Uterus (tissue), 3 donors: ENCODE measurements at regions not wholly inside any gene's neighbourhood (a gene's known extent, or its start where the extent isn't known, plus 50 kb on each side); places are given as distances from the start of the nearest gene placed in this dataset.

Experiments
- DNase-seq, 2 donors: peaks; one replicate each; pipeline ENCODE4 v3.0.0-alpha.2; 2019 to 2020
- H3K27ac ChIP-seq, 2 donors: fragments of 200-600 bp; sonication (generic); 1 replicate in 1 of 2; 2 replicates in 1 of 2; pipeline ENCODE4 v1.5.1; 2016 to 2018
- H3K27me3 ChIP-seq, 2 donors: fragments of 200-600 bp; sonication (generic); one replicate each; pipeline ENCODE4 v1.5.1; 2018 to 2019; ENCODE audit warnings: control low read depth in 1 of 2
- H3K36me3 ChIP-seq, 2 donors: fragments of 200-600 bp; sonication (generic); one replicate each; pipeline ENCODE4 v1.5.1; 2019; ENCODE audit warnings: control low read depth in 1 of 2
- H3K4me1 ChIP-seq, 2 donors: fragments of 200-600 bp; sonication (generic); one replicate each; pipeline ENCODE4 v1.5.1; 2018 to 2019; ENCODE audit warnings: control low read depth in 1 of 2
- H3K4me3 ChIP-seq, 2 donors: fragments of 200-600 bp; sonication (generic); 1 replicate in 1 of 2; 2 replicates in 1 of 2; pipeline ENCODE4 v1.5.1; 2018 to 2019; ENCODE audit warnings: mild to moderate bottlenecking in 1 of 2
- H3K9me3 ChIP-seq, 2 donors: fragments of 200-600 bp; sonication (generic); one replicate each; pipeline ENCODE4 v1.5.1; 2019; ENCODE audit warnings: control low read depth in 1 of 2
- POLR2A ChIP-seq, 2 donors: fragments of 450-650 bp; IDR thresholded peaks; one replicate each; pipeline ENCODE4 v1.6.1; 2016; ENCODE audit warnings: antibody characterized with exemption in 2 of 2, mild to moderate bottlenecking in 1 of 2, moderate library complexity in 1 of 2
- intact Hi-C: fragments of 100-400 bp; cut with DNase I; formaldehyde crosslinking; loops from one replicate; pipeline ENCODE4 v1.15.1; 2023; ENCODE audit warnings: low total_unique reads
- TF ChIP-seq, protein P1 (sequence below), 4 experiments: fragments of 200-600 bp in 2 of 4; fragments of 450-650 bp in 2 of 4; sonication (generic) in 2 of 4; IDR thresholded peaks; one replicate each; pipeline ENCODE4 v1.5.1; 2016 to 2019; ENCODE audit warnings: antibody characterized with exemption in 4 of 4, mild to moderate bottlenecking in 2 of 4, moderate library complexity in 1 of 4
- donor health status: DM: yes; HTN: yes; CAD: no.

DNA sequence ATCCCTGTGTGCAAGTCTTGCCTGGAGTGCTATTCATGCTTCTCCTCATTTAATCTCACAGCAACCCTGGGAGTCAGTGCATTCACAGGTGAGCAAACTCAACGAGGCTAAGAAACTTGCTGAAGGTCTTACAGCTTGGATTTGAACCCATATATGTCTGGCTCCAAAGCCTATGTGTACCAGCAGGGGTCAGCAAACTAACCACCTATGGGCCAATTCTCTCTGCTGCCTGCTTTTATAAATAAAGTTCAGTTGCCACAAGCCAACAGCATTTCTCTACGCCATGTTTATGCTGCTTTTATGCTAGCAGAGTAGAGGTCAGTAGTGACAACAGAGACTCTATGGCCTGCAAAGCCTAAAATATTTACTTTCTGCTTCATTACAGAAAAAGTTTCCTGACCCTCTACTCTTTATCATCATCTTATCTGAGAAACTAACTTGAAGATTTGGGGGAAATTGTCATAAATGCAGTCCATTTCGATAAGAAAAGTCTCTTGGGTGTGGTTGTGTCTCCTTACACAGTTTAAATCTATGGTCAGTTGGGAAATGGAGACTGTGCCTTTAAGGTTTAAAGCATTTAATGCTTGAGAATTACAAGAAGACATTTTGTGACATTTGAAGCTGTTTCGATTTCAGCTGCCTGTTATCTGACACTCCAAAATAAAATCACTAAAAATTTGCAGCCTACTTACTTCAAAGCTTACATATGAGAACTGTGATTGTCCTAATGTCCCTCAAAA, 137.7 kb downstream of the PRELID2 start:
- Histone ChIP-seq H3K36me3 (no peaks in the 10 kb centered on the region), H3K27ac (no peak overlapping the region), H3K4me1 (no peaks in the 10 kb centered on the region), H3K27me3 (no peaks in the 10 kb centered on the region), H3K9me3 (no peaks in the 10 kb centered on the region), H3K4me3 (no peak overlapping the region)
- TF ChIP-seq, protein P1, sequence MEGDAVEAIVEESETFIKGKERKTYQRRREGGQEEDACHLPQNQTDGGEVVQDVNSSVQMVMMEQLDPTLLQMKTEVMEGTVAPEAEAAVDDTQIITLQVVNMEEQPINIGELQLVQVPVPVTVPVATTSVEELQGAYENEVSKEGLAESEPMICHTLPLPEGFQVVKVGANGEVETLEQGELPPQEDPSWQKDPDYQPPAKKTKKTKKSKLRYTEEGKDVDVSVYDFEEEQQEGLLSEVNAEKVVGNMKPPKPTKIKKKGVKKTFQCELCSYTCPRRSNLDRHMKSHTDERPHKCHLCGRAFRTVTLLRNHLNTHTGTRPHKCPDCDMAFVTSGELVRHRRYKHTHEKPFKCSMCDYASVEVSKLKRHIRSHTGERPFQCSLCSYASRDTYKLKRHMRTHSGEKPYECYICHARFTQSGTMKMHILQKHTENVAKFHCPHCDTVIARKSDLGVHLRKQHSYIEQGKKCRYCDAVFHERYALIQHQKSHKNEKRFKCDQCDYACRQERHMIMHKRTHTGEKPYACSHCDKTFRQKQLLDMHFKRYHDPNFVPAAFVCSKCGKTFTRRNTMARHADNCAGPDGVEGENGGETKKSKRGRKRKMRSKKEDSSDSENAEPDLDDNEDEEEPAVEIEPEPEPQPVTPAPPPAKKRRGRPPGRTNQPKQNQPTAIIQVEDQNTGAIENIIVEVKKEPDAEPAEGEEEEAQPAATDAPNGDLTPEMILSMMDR (IDR thresholded peaks at IDR 0.05), result no peak
- no peak for TF ChIP-seq POLR2A (IDR thresholded peaks at IDR 0.05)
- intact Hi-C loops, result no loop called here
- DNase-seq, result no peak

DNA sequence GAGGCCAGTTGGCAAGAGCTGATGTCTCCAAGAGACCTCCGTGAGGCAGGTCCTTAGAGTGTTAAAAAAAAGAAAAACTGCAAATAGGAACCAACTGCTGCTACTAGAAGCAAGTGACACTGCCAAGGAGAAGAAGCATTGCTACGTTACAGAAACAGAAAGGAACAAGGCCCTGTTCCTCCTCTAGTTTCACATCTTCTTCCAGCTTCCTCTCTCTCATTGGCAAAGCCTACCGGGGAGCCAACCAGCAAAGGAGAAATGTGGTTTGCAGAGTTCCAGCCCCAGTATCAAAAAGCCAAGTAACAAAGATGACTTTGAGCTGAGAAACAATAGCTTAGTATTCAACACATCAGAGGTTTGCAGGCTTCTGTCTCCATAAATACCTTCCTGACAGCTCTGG, 145.9 kb downstream of the PRELID2 start:
- no peak overlapping the region for H3K4me3 ChIP-seq
- H3K36me3 ChIP-seq, result no peaks in the 10 kb centered on the region
- TF ChIP-seq, protein P1 (IDR thresholded peaks at IDR 0.05), result no peak
- TF ChIP-seq POLR2A (IDR thresholded peaks at IDR 0.05), result no peak
- H3K27ac ChIP-seq, result no peak overlapping the region
- H3K4me1 ChIP-seq, result no peaks in the 10 kb centered on the region
- intact Hi-C loops, result no loop called here
- no peak for DNase-seq
- H3K9me3 ChIP-seq, result no peaks in the 10 kb centered on the region
- H3K27me3 ChIP-seq, result no peaks in the 10 kb centered on the region

DNA sequence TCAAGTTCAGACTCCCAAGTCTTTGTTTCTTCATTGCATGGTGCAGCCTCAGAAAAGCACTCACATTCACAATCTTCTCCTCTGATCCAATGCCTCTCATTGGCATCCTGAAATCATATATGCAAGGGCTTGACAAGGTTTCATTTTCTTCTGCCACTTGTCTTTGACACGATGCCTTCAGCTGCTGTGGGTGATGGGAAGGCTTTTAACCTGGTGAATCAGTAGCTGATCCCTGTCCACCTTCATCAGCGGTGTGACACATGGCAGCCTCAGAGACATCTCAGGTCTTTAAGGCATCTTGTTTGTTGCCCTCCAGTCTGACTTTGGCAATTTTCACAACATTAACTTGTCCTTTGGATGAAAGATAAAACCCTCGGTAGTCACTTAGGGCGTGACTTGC, 147.2 kb downstream of the PRELID2 start:
- Histone ChIP-seq H3K36me3 (no peaks in the 10 kb centered on the region), H3K9me3 (no peaks in the 10 kb centered on the region), H3K4me1 (no peaks in the 10 kb centered on the region), H3K4me3 (no peak overlapping the region), H3K27ac (no peak overlapping the region), H3K27me3 (no peaks in the 10 kb centered on the region)
- TF ChIP-seq, protein P1 (IDR thresholded peaks at IDR 0.05), result no peak
- no peak for TF ChIP-seq POLR2A (IDR thresholded peaks at IDR 0.05)
- intact Hi-C loops, result no loop called here
- no peak for DNase-seq

DNA sequence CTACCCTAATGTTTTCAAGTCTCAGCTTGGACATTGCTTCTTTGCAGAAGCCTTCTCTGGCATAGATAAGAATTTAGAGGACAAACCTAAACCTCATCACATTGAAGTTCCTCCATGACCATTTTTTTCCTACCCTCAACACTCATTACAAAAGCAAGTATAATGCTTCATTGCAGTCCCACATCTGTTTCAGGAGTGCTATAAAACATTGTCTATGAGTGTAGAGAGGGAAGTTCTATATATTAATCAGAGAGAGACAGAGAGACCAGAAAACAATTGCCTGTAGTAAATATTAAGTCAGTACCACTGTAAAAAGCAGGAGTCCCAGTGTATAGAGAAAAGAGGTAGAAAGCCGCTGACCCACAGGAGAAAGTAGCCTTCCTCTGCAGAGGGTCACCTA, 149.7 kb downstream of the PRELID2 start:
- Histone ChIP-seq H3K9me3 (no peaks in the 10 kb centered on the region), H3K27me3 (no peaks in the 10 kb centered on the region), H3K4me3 (no peak overlapping the region), H3K4me1 (no peaks in the 10 kb centered on the region), H3K27ac (no peak overlapping the region), H3K36me3 (no peaks in the 10 kb centered on the region)
- no peak for TF ChIP-seq POLR2A (IDR thresholded peaks at IDR 0.05)
- TF ChIP-seq, protein P1 (IDR thresholded peaks at IDR 0.05), result no peak
- intact Hi-C loops, result no loop called here
- no peak for DNase-seq

DNA sequence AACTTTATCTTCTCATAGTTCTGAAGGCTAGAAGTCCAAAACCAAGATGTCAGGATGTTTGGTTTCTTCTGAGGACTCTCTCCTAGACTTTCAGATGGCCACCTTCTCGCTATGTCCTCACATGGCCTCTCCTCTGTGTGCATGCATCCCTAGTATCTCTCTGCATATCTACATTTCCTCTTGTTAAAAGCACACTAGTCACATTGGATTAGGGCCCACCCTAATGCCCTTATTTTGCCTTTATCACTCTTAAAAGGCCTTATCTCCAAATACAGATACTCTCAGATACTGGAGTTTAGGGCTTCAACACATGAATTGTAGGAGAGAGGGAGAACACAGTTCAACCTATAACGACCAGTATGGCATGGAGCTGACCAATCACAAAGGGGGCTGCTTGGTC, 151.7 kb downstream of the PRELID2 start:
- no peak for DNase-seq
- H3K9me3 ChIP-seq, result no peaks in the 10 kb centered on the region
- intact Hi-C loops, result no loop called here

More for the DNA sequence above, 151.7 kb downstream of the PRELID2 start:
- no peaks in the 10 kb centered on the region for H3K27me3 ChIP-seq
- TF ChIP-seq, protein P1 (IDR thresholded peaks at IDR 0.05), result no peak
- TF ChIP-seq POLR2A (IDR thresholded peaks at IDR 0.05), result no peak
- no peaks in the 10 kb centered on the region for H3K4me1 ChIP-seq
- no peak overlapping the region for H3K4me3 ChIP-seq
- H3K27ac ChIP-seq, result no peak overlapping the region
- no peaks in the 10 kb centered on the region for H3K36me3 ChIP-seq
